DMS 273 (cell line): ENCODE measurements at regions not wholly inside any gene's neighbourhood (a gene's known extent, or its start where the extent isn't known, plus 50 kb on each side); places are given as distances from the start of the nearest gene placed in this dataset.
A peak's percentile ranks its signal among the peaks of the same experiment; 100 is the strongest.
"Not testable (repeated sequence)": the region's sequence is repeated elsewhere in the genome, so short reads cannot be mapped to it uniquely, and the experiment has no call there.

Experiments used
- DNase-seq: peaks from one replicate; lab custom pipeline; 2025; ENCODE audit not compliant: unreplicated experiment; lab: John Stamatoyannopoulos, UW

DNA sequence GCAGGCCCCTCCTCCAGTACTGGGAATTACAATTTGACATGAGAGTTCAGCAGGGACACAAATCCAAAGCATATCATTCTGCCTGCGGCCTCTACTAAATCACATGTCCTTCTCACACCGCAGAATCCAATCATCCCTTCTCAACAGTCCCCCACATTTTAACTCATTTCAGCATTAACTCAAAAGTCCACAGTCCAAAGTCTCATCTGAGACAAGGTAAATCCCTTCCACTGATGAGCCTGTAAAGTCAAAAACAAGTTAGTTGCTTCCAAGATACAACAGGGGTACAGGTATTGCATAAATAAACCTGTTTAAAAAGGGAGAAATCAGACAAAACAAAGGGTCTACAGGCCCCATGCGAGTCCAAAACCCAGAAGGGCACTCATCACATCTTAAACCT is 64.0 kb downstream of the EBNA1BP2 start:
- no peak for DNase-seq

DNA sequence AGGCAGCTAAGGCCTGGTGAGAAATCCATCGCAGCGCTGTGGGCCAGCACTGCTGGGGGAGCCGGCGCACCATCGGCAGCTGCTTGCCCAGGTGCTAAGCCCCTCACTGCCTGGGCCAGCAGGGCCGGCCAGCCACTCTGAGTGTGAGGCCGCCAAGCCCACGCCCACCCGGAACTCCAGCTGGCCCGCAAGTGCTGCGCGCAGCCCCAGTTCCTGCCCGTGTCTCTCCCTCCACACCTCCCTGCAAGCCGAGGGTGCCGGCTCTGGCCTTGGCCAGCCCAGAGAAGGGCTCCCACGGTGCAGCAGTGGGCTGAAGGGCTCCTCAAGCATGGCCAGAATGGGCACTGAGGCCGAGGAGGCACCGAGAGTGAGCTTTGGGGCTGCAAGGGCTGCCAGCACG is 64.4 kb downstream of the EBNA1BP2 start:
- DNase-seq, result no peak

DNA sequence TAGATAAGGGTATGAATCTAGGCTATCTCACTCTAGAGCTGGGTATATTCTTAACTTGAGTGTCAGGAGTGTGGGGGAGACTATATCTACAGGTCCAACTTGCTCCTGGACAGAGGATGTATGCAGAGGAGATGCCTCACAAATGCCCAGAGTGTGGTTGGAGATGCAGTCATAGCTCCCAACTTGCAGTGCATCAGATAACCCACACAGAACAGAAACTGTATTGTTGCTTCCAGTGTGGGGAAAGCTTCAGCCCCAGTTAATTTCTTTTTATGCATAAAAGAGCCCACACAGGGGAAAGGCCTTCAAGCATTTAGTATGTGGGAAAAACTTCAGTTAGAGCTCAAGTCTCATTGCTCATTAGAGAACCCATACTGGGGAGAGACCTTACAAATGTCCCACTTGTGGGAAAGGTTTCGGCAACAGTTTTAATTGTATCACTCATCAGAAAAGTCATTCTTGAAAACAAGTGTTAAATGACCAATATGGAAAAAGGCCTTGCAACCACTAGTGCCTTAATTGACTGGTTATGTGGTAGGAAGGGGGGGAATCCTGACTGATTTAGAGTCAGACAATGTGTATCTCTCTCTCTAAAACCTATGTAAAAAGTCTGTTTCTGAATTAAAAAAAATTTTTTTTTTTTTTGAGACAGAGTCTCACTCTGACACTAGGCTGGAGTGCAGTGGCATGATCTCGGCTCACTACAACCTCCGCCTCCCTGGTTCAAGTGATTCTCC is 67.9 kb downstream of the EBNA1BP2 start:
- no peak for DNase-seq

DNA sequence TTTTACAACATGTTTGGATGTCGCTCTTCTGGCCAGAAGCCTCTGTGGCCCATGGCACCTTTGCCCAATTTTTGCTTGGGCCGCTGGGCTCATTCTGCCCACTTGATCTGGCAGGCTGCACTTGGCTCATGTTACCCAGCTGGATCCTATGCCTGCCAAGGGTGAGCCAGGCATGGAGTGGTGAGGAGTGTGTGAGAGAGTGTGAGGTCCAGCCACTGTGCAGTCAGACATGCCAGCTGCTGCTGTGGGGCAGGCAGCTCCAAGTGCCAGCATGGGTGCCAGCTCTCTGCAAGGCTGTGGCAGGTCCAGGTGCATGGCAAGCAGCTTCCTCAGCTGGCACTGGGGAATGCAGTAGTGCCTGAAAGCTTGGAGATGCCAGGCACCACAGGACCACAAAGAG is 71.0 kb downstream of the EBNA1BP2 start:
- DNase-seq, result peak; percentile 11

DNA sequence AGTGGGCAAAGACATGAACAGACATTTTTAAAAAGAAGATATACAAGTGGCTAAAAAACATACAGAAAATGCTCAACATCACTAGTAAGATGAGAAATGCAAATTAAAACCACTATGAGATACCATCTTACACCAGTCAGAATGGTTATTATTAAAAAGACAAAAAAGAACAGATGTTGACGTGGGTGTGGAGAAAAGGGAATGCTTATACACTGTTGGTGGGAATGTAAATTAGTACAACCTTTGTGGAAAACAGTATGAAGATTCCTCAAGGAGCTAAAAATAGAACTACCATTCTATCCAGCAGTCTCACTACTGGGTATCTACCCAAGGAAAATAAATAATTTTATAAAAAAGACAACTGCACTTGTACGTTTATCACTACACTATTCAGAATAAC is 73.9 kb downstream of the EBNA1BP2 start:
- no peak for DNase-seq

DNA sequence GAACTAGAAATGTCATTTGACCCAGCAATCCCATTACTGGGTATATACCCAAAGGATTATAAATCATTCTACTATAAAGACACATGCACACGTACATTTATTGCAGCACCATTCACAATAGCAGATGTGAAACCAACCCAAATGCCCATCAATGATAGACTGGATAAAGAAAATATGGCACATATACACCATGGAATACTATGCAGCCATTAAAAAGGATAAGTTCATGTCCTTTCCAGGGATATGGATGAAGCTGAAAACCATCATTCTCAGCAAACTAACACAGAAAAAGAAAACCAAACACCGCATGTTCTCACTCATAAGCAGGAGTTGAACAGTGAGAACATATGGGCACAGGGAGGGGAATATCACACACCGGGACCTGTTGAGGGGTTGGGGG is 75.6 kb downstream of the EBNA1BP2 start:
- not testable (repeated sequence) for DNase-seq

DNA sequence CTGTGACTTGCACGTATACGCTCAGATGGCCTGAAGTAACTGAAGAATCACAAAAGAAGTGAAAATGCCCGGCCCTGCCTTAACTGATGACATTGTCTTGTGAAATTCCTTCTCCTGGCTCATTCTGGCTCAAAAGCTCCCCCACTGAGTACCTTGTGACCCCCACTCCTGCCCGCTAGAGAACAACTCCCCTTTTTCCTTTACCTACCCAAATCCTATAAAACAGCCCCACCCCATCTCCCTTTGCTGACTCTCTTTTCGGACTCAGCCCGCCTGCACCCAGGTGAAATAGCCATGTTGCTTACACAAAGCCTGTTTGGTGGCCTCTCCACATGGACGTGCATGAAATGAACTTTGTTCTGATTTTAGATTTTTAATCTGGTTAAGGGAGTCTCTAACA is 81.3 kb downstream of the EBNA1BP2 start:
- DNase-seq, result not testable (repeated sequence)

DNA sequence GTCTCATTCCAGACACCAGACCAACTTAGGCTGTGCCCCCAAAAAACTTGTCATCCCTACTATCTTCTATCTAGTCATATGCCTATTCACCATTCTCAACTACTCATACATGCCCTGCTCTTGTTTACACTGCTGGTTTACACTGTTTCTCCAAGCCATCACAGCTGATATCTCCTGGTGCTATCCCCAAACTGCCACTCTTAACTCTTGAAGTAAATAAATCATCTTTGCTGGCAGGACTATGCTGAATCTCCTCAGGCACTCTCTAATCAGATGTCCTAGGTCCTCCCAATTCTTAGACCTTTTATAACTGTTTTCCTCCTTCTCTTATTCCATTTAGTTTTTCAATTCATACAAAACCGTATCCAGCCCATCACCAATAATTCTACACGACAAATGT is 81.9 kb downstream of the EBNA1BP2 start:
- not testable (repeated sequence) for DNase-seq

DNA sequence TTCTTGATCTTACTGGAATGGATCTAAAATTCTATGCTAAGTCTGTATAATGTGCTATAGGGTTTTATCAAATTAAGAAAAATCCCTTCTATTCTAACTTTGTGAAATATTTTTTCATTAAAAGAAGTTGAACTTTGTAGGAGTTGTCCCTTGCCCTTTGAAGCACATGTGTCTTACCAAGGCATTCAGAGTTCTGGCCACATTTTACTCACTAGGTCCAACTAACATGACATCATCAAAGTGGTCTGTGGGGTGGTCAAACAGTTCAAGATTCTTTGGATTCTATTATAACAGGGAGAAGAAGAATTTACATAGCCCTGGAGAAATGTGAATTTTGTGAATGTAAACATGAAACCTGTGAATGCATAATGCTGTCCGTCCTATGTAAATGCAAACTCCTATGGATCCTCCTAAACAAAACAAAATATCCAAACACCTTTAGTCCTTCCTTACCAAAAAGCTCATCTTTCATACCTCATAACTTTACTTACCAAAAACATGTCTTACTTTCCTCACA is 88.7 kb downstream of the EBNA1BP2 start:
- no peak for DNase-seq

DNA sequence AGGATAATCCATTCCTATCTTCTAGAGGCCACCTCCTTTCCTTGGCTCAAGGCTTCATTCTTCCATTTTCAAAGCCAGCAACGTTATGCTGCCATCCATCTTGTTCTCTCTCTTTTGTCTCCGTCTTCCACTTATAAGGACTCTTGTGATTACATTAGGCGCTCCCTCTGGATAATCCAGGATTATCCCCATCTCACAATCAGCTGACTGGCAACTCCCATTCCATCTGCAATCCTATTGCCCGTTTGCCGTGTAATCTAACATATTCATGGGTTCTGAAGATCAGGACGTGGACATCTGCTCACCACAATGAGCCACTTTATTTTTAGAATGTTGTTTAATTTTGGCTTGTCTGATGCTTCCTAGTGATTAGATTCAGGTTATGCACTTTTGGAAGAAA is 89.3 kb downstream of the EBNA1BP2 start:
- no peak for DNase-seq

DNA sequence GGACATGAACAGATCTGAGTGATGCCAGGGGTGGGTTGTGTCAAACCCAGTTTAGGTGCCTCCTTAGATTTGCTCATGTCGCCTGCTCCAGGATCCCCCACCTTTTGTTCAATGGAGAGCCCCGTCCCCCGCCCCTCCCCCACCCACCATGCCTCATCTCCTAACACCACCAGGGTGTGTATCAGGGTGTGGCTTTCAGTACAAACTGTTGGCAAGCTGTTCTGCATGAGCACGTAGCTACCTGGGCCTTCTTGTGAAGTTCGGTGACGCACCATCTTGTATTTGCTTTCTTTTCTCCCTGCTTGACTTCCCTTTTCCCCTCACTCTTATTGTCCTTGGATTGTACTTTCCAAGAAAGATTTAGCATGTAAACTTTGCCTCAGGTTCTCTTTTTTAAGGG is 94.8 kb downstream of the EBNA1BP2 start:
- DNase-seq, result no peak

DNA sequence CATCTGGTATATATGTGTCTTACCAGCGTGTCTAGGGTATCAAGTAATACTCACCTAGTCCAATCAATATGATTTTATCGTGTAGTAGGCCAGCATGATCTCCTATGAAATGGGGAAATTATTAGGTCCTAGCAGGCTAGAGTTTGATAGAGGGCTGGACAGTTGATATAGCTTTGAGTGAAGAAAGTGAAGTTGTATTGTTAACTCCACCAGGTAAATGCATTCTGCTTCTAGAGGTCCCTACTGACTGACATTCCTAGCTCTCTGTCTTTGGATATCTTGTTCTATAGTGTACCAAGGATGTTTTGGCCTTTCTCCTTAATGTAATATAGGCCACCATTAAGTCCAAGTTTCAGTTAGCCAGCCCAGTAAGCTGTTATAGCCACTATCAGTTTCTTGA is 97.4 kb downstream of the EBNA1BP2 start:
- no peak for DNase-seq

DNA sequence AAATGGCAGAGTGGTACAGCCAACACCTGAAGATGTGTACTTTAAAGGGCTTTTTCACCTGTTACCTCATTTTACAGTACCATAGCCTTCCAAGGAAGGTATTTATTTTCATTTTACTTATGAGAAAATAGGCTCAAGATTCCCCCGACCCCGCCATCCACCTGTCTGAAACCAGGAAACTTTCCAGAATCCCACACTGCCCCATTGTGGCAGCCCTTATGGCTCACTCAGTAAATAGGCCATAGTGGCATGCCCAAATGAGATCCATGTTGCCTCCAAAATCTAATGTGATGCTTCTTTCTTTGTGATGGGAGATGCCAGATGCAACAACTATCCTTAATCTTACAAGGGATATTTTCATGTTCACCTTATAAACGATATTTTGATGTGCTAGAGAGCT is 97.8 kb downstream of the EBNA1BP2 start:
- peak; percentile 37 for DNase-seq

DNA sequence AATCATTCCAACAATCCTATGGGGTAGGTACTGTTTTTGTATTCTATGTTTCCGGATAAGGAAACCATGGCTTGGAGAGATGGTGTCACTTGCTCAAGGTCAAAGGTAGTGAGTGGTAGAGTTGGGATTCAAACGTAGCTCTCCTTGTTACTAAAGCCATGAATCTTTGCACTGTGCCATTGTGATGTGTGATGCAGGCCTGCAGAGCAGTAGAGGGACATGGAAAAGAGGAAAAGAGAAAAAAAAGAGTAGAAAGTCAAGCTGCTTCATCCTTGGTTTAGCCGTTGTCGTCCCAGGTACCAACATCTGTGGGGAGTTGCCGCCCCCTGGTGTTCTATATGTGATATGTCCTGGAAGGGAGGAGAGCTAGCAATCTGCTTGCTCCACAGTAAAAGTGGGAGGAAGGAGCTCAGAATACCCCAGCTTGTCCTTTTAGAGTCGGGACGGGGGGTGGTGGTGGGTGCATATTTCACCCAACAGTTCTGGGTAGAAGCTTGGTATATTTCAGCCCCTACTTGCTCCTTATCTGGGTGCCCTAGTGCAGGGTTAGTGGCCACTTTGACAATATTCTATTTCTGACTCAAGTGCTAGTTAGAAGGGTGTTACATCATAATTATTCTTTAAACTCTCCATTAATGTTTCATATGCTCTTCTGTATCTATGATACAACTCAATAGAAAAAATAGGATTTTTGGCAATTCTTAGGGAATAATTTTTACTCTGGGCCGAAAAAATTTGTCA is 98.4 kb downstream of the EBNA1BP2 start:
- peak; percentile 86 for DNase-seq

DNA sequence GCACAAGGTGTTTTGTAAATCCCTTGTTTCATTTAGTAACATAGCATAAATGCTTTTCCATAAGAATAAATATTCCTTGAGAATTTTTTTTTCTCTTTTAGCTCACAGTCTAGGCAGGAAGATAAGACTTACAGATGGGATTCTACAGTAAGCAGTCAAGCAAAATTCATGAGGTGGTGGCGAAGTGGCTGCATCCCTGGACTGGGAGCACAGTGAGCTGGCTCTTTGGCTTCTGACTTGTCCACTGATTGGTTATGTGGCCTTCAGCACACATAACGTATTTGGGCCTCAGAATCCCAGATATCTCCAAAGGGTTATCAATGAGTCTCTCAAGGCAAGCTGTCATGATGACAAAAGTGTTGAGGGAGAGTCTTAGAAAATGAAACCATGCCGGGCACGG is 99.8 kb downstream of the EBNA1BP2 start:
- DNase-seq, result no peak

DNA sequence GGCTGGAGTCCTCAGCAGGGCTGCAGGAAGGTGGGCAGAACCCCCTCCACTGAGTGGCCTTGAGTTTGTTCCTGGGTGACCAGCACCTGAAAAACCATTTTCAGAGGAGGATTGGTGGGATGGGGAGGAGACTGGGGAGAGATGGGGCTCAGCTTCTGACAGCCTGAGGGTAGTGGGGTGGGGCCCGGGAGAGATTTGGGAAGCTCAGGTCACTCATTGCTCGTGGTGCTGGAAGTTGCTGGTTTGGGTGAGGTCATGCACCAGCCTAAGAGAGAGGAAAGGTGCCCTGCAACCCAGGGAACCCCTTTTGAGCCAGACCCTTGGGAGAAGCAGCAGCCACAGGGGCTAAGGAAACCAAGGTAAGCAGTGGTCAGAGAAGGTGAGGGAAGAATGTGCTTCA is 100.8 kb downstream of the EBNA1BP2 start:
- DNase-seq, result no peak

DNA sequence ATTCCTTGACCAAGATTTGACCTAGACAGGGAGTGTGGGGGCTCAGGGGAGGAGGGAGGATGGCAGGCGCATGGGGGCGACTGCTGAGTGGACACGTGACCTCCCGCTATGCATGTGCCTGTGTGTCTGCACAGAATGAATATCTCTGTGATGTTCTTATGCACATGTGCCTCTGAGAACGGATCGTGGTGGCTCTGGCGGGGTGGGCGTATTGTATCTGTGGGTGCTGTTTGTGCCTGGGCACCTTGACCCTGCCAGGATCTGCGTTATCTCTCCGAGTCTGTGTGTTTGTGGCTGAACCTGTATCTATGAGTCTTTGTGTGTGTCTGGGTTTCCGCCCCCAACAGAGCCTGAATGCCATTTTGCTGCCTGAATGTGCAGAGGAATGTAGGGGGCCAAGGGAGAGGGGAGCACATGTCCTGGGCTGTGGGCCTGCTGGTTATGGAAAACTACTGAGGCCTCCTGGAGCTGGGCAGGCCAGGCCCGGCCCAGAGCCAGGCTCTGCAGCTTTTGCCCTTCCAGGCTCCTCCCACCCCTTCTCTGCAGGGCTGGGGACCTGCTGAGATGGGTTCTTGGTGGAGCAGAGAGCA is 102.5 kb downstream of the EBNA1BP2 start:
- DNase-seq, result no peak

DNA sequence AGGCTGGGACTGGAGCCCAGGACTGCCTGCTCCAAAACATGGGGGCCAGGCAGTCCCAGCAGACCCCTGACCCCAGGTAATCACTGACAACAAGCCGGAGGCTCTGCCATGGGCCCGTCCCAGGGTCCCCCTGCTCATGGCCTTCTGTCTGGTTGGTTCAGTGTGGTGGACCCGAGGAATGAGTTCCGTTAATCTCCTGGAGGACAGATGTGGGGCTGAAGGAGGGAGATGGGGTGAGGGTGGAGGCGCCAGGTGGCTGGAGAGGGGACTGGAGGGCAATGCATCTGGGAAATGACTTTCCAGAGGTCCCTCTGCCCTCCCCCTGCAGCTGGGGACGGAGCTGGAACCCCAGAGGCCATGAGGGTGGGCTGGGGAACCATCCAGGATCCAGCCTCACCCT is 103.2 kb downstream of the EBNA1BP2 start:
- no peak for DNase-seq

DNA sequence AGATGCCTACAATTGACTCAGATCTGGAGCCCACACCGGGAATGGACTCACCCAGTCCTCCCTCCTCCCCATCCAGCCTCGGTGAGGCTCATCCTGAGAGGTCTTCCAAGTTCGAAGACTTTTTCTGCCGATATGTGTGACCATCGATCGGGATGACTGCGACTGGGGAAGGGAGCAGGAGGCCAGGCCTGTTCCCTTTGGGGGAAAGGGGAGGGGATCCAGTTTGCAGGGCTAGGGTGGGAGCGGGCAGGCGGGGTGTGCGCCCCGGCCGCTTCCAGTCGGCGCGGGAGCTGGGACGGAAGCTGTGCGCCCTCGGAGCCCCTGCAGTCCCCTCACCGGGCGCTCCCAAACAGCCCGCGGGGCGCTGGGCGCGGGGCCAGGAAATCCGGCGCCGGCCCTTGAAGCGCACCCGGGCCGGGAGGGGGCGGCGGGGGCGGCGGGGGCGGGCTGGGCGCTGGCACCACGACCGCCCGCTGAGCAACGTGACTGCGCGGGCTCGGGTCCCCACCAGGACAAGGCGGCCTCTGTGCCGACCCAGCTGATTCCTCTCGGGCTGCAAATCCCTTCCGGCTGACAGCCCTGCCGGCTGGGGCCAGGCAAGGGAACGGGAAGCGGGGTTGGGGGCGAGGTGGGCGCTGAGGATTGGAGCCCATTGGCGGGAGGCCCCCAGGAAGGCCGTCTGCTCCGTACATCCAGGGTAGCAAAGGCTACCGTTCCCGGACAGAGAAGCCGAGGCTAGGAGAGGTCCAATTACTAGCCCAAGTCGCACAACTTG is 103.9 kb downstream of the EBNA1BP2 start:
- DNase-seq, result peak; percentile 61

DNA sequence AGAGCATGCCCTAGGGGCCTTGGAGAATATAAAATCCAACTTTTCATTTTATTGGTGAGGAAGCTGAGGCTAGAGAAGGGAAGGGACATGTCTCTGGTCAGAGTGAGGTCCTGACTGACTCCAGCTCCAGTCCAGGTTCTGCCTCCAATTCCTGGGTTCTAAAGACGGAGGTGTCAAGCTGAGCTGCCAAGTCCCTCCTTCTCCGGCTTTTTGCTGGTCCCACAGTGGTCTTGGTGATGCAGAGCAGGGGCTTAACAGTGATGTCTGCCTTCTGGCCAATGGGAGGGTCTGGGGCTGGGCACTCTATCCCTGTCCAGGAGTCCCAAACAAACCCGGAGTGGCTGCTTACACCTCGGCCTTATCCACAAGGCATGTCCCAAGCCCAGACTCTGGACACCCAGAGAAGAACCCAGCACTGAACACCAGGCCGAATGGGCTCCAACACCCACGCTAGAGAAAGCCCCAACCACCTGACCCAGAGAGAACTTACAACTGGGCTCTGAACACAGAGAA is 104.8 kb downstream of the EBNA1BP2 start:
- no peak for DNase-seq

DNA sequence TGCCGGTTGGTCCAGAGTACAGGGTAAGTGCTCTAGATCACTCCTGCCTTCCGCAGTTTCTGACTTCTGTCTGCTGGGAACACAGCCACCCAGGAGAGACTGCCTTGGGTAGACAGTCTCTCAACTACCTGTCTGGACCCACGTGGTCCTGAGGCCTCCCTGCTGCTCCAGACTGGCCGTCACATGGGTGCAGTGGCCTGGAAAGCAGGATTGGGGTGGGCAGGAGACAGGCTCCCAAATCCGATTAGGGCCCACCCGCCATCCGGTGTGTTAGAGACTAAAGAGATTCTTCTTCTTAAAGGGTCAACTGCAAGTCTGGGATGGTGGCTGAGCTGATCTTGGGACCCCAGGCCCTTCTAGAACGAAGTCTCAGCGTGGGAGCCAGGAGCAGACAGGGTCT is 105.5 kb downstream of the EBNA1BP2 start:
- DNase-seq, result no peak
